G401 (cell line): ENCODE measurements at regions not wholly inside any gene's neighbourhood (a gene's known extent, or its start where the extent isn't known, plus 50 kb on each side); places are given as distances from the start of the nearest gene placed in this dataset.

Source experiments
- DNase-seq: peaks from one replicate; pipeline ENCODE4 v3.0.0-alpha.2; 2015; ENCODE audit warnings: low spot score
- in situ Hi-C: cut with HindIII; loops from 2 replicates; pipeline ENCODE4 v1.10.0; 2016; ENCODE audit warnings: low sequenced_read_pairs, mixed read lengths

- in situ Hi-C loops = no loop called here
- DNase-seq = no peak
Observed at GRCh38 chr2:8064603-8065002, 617.3 kb upstream of the ID2 start.

- in situ Hi-C loops = no loop called here
- DNase-seq = no peak
Observed at GRCh38 chr2:8065191-8065590, 616.7 kb upstream of the ID2 start.

DNA sequence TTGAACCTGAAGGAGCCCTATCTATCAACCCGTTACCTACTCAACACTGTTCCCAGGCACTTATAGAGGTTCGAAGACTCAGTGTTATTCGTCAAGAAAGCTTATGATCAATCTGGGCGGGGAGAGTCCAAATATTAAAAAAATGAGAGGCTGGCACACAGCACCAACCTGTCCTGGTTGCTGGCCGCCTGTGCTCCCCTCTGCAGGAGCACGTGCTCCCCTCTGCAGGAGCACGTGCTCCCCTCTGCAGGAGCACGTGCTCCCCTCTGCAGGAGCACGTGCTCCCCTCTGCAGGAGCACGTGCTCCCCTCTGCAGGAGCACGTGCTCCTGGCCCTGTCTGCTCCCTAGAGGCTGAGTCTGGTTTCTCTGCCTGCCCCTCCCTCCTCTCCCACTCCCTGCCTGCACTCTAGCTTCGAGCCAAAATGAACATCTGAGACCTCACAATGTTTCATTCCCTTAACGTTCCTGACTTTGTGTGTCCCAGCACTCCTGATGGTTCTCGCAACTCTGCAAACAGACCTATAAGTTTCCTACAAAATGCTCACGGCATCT lies 614.0 kb upstream of the ID2 start:
- no peak for DNase-seq
- in situ Hi-C loops = no loop called here

GRCh38 chr2:8072907-8073306 lies 608.9 kb upstream of the ID2 start:
- in situ Hi-C loops = no loop called here

GRCh38 chr2:8073916-8074315 lies 607.9 kb upstream of the ID2 start:
- in situ Hi-C loops = no loop called here
- DNase-seq = no peak

More at GRCh38 chr2:8072907-8073306, 608.9 kb upstream of the ID2 start:
- DNase-seq = no peak

DNA sequence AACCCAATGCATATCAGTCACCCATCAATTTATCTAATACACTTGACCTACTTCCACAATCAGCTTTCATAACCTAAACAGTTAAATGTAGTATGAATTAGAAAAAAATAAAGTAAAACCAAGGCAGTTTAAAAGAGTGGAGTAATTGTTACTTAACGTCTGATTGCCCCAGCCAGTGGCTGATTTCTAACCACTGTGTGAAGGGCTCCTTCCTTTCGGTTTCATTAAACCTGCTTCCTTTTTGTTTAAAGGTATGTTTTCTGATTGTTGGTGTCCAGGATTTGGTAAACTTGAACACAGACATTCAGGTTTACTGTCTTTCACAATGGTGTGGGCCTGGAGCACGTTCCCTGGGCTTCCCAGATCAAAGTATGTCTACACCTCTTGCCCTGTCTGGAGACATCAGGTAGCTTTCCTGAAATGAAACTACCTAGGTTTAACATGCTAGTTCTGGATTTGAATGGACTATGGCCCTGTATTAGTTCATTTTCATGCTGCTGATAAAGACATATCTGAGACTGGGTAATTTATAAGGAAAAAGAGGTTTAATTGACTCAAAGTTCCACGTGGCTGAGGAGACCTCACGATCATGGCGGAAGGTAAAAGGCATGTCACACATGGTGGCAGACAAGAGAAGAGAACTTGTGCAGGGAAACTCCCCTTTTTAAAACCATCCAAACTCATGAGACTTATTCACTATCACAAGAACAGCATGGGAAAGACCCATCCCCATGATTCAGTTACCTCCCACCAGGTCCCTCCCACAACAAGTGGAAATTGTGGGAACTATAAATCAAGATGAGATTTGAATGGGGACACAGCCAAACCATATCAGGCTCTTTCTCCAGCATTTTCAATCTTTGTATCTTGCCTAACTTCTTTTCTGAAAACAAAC lies 605.2 kb upstream of the ID2 start:
- no peak for DNase-seq
- in situ Hi-C loops = no loop called here

DNA sequence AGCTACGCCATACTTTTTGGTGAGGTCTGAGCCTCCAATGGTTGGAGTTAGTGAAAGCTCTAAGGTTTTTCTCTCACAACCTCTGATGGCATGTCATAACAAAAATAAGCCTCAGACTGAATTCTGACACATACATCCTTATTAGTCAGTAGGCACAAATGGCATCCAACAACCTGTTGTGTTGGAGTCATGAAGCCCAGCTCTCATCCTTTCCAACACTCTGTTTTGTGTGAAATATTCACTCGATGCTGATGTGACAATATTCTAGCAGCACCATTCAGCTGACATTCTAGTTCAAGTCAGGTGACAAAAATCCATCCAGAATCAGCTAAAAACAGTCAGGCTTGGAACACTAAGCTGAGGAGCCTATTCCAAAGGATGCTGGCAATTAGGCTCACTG lies 603.2 kb upstream of the ID2 start:
- DNase-seq = no peak
- in situ Hi-C loops = no loop called here

DNA sequence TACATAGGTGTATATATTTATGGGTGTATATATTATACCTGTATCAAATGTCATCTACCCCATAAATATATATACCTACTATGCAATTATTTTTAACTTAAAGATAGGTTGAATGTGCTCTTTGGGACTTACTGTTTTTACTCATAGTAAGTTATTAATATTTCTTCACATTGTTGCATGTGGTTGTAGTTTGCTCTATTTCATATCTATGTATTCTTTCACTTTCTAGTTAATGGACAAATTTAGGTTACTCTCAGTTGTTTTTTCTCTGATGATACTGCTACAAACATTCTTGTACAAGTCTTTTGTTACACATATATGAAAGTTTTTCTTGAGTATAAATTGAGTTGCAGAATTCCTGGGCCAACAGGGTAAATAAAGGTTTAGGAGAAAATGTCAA lies 601.8 kb upstream of the ID2 start:
- DNase-seq = no peak
- in situ Hi-C loops = no loop called here

DNA sequence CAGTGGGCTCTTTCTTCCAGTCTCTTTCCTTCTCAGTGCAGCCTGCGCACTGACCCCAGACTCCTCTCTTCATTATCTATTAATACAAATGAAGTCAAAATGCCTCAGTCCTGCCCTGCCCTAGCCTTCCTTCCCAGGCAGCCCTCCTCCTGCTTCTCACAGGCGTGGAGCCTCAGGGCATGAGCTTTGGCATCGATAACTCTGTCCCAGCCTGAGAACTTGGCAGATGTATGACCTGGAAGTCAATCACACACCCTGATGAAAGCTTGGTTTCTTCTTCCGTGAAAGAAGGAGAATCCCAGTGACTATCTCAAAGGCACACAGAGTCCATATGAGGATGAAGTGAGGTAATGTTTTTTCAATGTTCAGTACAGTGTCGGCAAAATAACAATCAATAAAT lies 600.7 kb upstream of the ID2 start:
- in situ Hi-C loops = no loop called here
- DNase-seq = no peak

DNA sequence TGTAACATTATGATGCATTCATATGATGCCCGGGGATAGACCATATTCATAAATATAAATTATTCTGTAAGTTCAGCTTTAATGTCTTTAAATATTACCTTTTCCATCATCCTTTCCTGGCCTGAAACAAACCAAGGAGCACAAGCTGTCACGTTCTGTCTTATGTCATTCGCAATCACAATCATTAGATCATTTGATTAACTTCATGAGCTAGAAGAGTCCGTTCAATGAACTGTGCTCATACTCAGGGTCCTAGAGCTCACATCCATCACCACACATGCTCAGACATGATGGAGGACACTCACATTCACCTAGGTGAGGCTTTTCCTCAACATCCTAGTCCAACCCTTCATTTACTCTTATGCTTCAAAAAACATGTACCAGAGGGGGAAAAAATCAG lies 599.0 kb upstream of the ID2 start:
- no peak for DNase-seq
- in situ Hi-C loops = no loop called here

DNA sequence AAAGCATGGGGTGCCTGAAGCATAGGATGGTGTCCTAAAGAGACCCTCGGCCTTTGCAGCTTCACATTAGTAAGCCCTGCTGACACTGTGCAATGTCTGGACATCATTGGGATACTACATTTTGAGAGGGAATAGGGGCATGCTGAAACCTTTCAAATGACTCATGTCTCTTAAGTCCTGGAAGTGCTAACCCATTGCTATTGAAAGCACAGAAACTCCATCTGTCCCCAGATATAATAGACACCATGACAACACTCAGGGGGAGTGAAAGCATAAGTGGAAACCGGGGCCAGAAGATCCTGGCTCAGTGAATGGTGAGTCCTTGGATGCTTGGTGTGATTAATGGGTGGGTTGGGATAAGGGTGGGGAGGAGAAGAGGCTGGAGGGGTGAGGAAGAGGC lies 595.5 kb upstream of the ID2 start:
- no peak for DNase-seq
- in situ Hi-C loops = no loop called here

- DNase-seq = no peak
- in situ Hi-C loops = no loop called here
Observed at GRCh38 chr2:8086796-8087479, 594.9 kb upstream of the ID2 start.

DNA sequence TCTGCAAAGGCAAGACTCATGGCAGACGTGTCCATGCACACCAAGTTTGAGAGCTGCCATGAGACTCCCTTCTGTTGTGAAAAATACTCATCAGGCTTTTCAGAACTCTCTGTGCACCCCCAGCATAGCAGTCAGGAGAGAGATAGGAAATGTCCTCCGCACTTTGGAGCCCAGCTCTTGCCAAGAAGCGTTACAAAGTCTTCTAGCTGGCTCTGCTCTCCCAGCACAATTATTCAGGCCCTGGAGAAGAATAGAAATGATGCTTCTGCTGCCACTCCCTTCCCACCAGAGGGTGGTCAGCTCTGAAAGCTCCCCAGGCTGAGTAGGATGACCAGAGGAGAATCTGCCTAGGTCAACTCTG lies 594.4 kb upstream of the ID2 start:
- in situ Hi-C loops = no loop called here
- DNase-seq = no peak

DNA sequence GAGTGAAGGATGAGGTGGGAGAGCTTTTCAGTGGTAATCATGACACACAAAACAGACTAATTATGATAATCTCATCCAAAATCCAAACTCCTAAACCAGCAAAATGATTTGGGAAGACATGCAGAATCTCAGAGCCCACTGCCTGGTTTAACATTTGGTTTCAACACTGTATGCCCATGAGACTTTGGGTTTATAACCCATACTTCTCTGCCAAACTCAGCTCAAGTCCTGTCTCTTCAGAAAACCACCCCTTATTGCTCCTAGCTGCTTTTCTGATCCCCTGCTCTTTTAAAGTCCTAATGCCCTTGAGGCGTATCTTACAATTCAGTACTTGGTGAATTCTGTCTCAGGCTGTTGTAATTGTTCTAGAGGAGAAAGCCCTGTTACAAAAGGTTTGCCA lies 593.0 kb upstream of the ID2 start:
- in situ Hi-C loops = no loop called here

GRCh38 chr2:8089596-8089995 lies 592.3 kb upstream of the ID2 start:
- DNase-seq = no peak

More for the DNA sequence above, 593.0 kb upstream of the ID2 start:
- DNase-seq = no peak

DNA sequence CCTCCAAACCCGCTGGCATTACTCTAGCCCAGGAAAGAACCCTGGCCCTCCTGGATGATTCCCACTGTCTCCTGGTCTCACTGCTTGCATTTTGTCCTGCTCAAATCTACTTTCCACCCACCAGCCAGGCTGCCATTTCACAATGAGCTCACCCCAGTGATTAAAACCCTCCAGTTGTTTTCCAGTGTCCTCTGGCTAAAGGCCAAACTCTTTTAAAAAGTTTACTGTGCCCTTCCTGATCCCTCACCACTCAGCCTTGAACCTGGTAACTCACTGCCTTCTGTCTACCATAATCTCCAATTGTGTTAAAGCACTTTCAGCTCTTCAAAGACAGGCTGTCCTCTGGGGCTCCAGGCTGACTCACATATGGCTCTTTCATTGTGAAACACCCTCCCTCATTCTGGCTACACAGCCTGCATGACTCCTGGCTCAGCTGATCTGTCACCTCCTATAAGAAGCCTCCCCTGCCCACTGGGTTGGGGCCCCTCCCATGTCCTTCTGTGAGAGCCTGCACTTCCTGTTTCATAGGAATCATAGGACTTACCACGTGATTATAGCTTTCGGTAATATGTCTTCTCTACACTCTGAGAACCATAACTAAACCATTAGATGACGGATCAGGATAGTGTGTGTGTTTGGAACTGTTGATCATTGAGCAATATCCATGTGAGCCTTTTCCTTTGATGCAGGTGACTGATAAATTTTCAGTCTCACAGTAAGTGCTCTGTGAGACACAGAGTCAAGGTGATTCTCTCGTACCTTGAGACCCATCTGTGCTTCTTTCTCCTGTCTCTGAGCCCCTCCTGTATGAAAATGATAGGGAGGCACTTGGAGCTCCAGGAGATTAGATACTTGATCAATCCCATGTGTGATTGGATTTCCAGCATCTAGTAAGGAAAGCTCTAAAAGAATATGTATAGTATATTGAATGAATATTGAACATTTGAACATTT lies 590.8 kb upstream of the ID2 start:
- no peak for DNase-seq
- in situ Hi-C loops = no loop called here

More at GRCh38 chr2:8089596-8089995, 592.3 kb upstream of the ID2 start:
- in situ Hi-C loops = no loop called here

- no peak for DNase-seq
- in situ Hi-C loops = no loop called here
Observed at GRCh38 chr2:8094526-8094925, 587.3 kb upstream of the ID2 start.

GRCh38 chr2:8095978-8096377 lies 585.9 kb upstream of the ID2 start:
- DNase-seq = no peak
- in situ Hi-C loops = no loop called here

DNA sequence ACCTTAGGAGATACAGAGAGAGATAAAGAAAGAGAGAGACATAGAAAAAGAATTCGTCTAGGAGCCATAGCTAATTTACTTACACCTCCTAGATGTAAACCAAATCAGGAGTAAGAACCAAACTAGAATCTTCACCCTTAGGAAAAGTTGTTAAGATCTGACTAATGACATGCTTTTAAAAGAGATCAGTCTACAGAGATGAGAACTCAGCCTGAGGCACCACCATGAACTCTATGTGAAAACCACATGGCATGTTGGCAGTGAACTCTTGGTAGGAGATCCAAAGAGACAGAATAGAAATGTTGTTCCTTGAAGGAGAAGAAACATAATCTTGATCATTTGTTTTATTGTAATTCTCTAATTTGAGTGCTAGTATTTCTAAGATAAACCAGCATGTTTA lies 585.4 kb upstream of the ID2 start:
- in situ Hi-C loops = no loop called here
- DNase-seq = no peak
